ENCODE measurements at regions not wholly inside any gene's neighbourhood (a gene's known extent, or its start where the extent isn't known, plus 50 kb on each side); places are given as distances from the start of the nearest gene placed in this dataset.

- no peak overlapping the region for H3K27ac ChIP-seq (ENCODE audit: low read length)
- 39% methylated on average over 3 of the region's 5 CpGs for WGBS (ENCODE audit: insufficient coverage)
- H3K4me3 ChIP-seq (ENCODE audit: control insufficient read depth in 1 of 2, extremely low read depth in 1 of 2, low read length in 1 of 2): no peak overlapping the region
- Mint-ChIP-seq H3K36me3 (no peaks in the 10 kb centered on the region), H3K4me1 (no peaks in the 10 kb centered on the region), H3K4me3 (no peak overlapping the region), H3K9me3 (no peaks in the 10 kb centered on the region), H3K27me3 (no peaks in the 10 kb centered on the region), H3K27ac (no peak overlapping the region)
- no peaks in the 10 kb centered on the region for H3K27me3 ChIP-seq (replicated peaks in 1 of 2; ENCODE audit: control insufficient read depth in 2 of 2, extremely low read depth in 1 of 2, insufficient read depth in 2 of 2, low read length in 1 of 2)
- H3K36me3 ChIP-seq (ENCODE audit: control insufficient read depth in 2 of 2, extremely low read depth in 1 of 2, insufficient read depth in 1 of 2, low read length in 1 of 2): no peaks in the 10 kb centered on the region
- H3K9me3 ChIP-seq: no peaks in the 10 kb centered on the region
- H3K4me1 ChIP-seq (ENCODE audit: control insufficient read depth in 1 of 2, extremely low read depth in 1 of 2, insufficient read depth in 2 of 2, low read length in 2 of 2): no peaks in the 10 kb centered on the region
- no peak for ATAC-seq (replicated peaks in 1 of 4)
- CTCF ChIA-PET: no interaction called here
- POLR2A ChIA-PET: no interaction called here
- DNase-seq: no peak
Measured at GRCh38 chr4:171565130-171565788, 247.9 kb upstream of the GALNTL6 start.

- no peak overlapping the region for H3K27ac ChIP-seq (ENCODE audit: low read length)
- Mint-ChIP-seq H3K4me3 (no peak overlapping the region), H3K27ac (no peak overlapping the region), H3K36me3 (no peaks in the 10 kb centered on the region), H3K27me3 (no peaks in the 10 kb centered on the region), H3K9me3 (no peaks in the 10 kb centered on the region), H3K4me1 (no peaks in the 10 kb centered on the region)
- ATAC-seq (replicated peaks in 1 of 4) (no peak), DNase-seq (no peak)
- H3K4me1 ChIP-seq (ENCODE audit: control insufficient read depth in 1 of 2, extremely low read depth in 1 of 2, insufficient read depth in 2 of 2, low read length in 2 of 2): no peaks in the 10 kb centered on the region
- H3K9me3 ChIP-seq: no peaks in the 10 kb centered on the region
- ChIA-PET CTCF (no interaction called here), POLR2A (no interaction called here)
- WGBS (ENCODE audit: insufficient coverage): no CpG with 5 or more reads among the region's 1 CpG
- no peak overlapping the region for H3K4me3 ChIP-seq (ENCODE audit: control insufficient read depth in 1 of 2, extremely low read depth in 1 of 2, low read length in 1 of 2)
- no peaks in the 10 kb centered on the region for H3K36me3 ChIP-seq (ENCODE audit: control insufficient read depth in 2 of 2, extremely low read depth in 1 of 2, insufficient read depth in 1 of 2, low read length in 1 of 2)
- H3K27me3 ChIP-seq (replicated peaks in 1 of 2; ENCODE audit: control insufficient read depth in 2 of 2, extremely low read depth in 1 of 2, insufficient read depth in 2 of 2, low read length in 1 of 2): no peaks in the 10 kb centered on the region
Measured at GRCh38 chr4:171561419-171561818, 251.8 kb upstream of the GALNTL6 start.

GRCh38 chr4:171553961-171554360 lies 259.2 kb upstream of the GALNTL6 start:
- H3K9me3 ChIP-seq: no peaks in the 10 kb centered on the region
- H3K4me3 ChIP-seq (ENCODE audit: control insufficient read depth in 1 of 2, extremely low read depth in 1 of 2, low read length in 1 of 2): no peak overlapping the region
- Mint-ChIP-seq H3K9me3 (peaks cover 5 to 16% (median 6%) of the 10 kb centered on the region in 3 donors), H3K27me3 (no peaks in the 10 kb centered on the region), H3K36me3 (no peaks in the 10 kb centered on the region), H3K4me3 (no peak overlapping the region), H3K27ac (no peak overlapping the region), H3K4me1 (no peaks in the 10 kb centered on the region)
- no peak for DNase-seq
- no peaks in the 10 kb centered on the region for H3K36me3 ChIP-seq (ENCODE audit: control insufficient read depth in 2 of 2, extremely low read depth in 1 of 2, insufficient read depth in 1 of 2, low read length in 1 of 2)
- 88% methylated on average over 4 of the region's 5 CpGs for WGBS (ENCODE audit: insufficient coverage)
- no peaks in the 10 kb centered on the region for H3K27me3 ChIP-seq (replicated peaks in 1 of 2; ENCODE audit: control insufficient read depth in 2 of 2, extremely low read depth in 1 of 2, insufficient read depth in 2 of 2, low read length in 1 of 2)
- no peak overlapping the region for H3K27ac ChIP-seq (ENCODE audit: low read length)
- no peak for ATAC-seq (replicated peaks in 1 of 4)
- ChIA-PET POLR2A (no interaction called here), CTCF (no interaction called here)
- no peaks in the 10 kb centered on the region for H3K4me1 ChIP-seq (ENCODE audit: control insufficient read depth in 1 of 2, extremely low read depth in 1 of 2, insufficient read depth in 2 of 2, low read length in 2 of 2)

GRCh38 chr4:171542640-171543039 lies 270.6 kb upstream of the GALNTL6 start:
- Histone ChIP-seq H3K27ac (ENCODE audit: low read length) (no peak overlapping the region), H3K4me1 (ENCODE audit: control insufficient read depth in 1 of 2, extremely low read depth in 1 of 2, insufficient read depth in 2 of 2, low read length in 2 of 2) (no peaks in the 10 kb centered on the region), H3K4me3 (ENCODE audit: control insufficient read depth in 1 of 2, extremely low read depth in 1 of 2, low read length in 1 of 2) (no peak overlapping the region), H3K27me3 (replicated peaks in 1 of 2; ENCODE audit: control insufficient read depth in 2 of 2, extremely low read depth in 1 of 2, insufficient read depth in 2 of 2, low read length in 1 of 2) (no peaks in the 10 kb centered on the region), H3K9me3 (no peaks in the 10 kb centered on the region), H3K36me3 (ENCODE audit: control insufficient read depth in 2 of 2, extremely low read depth in 1 of 2, insufficient read depth in 1 of 2, low read length in 1 of 2) (no peaks in the 10 kb centered on the region)
- POLR2A ChIA-PET: no interaction called here
- Mint-ChIP-seq H3K4me1 (no peaks in the 10 kb centered on the region), H3K4me3 (no peak overlapping the region), H3K9me3 (peaks cover 11 to 21% (median 12%) of the 10 kb centered on the region in 3 donors), H3K36me3 (no peaks in the 10 kb centered on the region), H3K27me3 (no peaks in the 10 kb centered on the region), H3K27ac (no peak overlapping the region)
- CTCF ChIA-PET: no interaction called here
- WGBS (ENCODE audit: insufficient coverage): 83% methylated on average over 1 of the region's 2 CpGs
- no peak for ATAC-seq (replicated peaks in 1 of 4)
- no peak for DNase-seq

GRCh38 chr4:171538601-171539100 lies 274.6 kb upstream of the GALNTL6 start:
- H3K27me3 ChIP-seq (replicated peaks in 1 of 2; ENCODE audit: control insufficient read depth in 2 of 2, extremely low read depth in 1 of 2, insufficient read depth in 2 of 2, low read length in 1 of 2): no peaks in the 10 kb centered on the region
- Mint-ChIP-seq H3K9me3 (peaks cover 8 to 15% (median 13%) of the 10 kb centered on the region in 3 donors), H3K4me3 (no peak overlapping the region), H3K36me3 (no peaks in the 10 kb centered on the region), H3K27ac (no peak overlapping the region), H3K4me1 (no peaks in the 10 kb centered on the region), H3K27me3 (no peaks in the 10 kb centered on the region)
- ATAC-seq (replicated peaks in 1 of 4): no peak
- no peaks in the 10 kb centered on the region for H3K9me3 ChIP-seq
- H3K4me1 ChIP-seq (ENCODE audit: control insufficient read depth in 1 of 2, extremely low read depth in 1 of 2, insufficient read depth in 2 of 2, low read length in 2 of 2): no peaks in the 10 kb centered on the region
- WGBS (ENCODE audit: insufficient coverage): no CpG with 5 or more reads among the region's 1 CpG
- no peaks in the 10 kb centered on the region for H3K36me3 ChIP-seq (ENCODE audit: control insufficient read depth in 2 of 2, extremely low read depth in 1 of 2, insufficient read depth in 1 of 2, low read length in 1 of 2)
- no peak overlapping the region for H3K4me3 ChIP-seq (ENCODE audit: control insufficient read depth in 1 of 2, extremely low read depth in 1 of 2, low read length in 1 of 2)
- ChIA-PET POLR2A (interaction anchor here in 1 of 2 donors (0.6 kb wide), 1 partner anchor 17 kb away, joined by 10 read pairs; no protein-coding TSS in a partner anchor), CTCF (no interaction called here)
- no peak for DNase-seq
- H3K27ac ChIP-seq (ENCODE audit: low read length): no peak overlapping the region

GRCh38 chr4:171534391-171534790 lies 278.8 kb upstream of the GALNTL6 start:
- no peaks in the 10 kb centered on the region for H3K4me1 ChIP-seq (ENCODE audit: control insufficient read depth in 1 of 2, extremely low read depth in 1 of 2, insufficient read depth in 2 of 2, low read length in 2 of 2)
- no peak overlapping the region for H3K27ac ChIP-seq (ENCODE audit: low read length)
- Mint-ChIP-seq H3K36me3 (no peaks in the 10 kb centered on the region), H3K4me3 (no peak overlapping the region), H3K27ac (no peak overlapping the region), H3K27me3 (no peaks in the 10 kb centered on the region), H3K9me3 (peaks cover 9 to 14% (median 13%) of the 10 kb centered on the region in 3 donors), H3K4me1 (no peaks in the 10 kb centered on the region)
- WGBS (ENCODE audit: insufficient coverage): no CpG with 5 or more reads among the region's 1 CpG
- no peak for ATAC-seq (replicated peaks in 1 of 4)
- ChIA-PET POLR2A (no interaction called here), CTCF (no interaction called here)
- no peaks in the 10 kb centered on the region for H3K27me3 ChIP-seq (replicated peaks in 1 of 2; ENCODE audit: control insufficient read depth in 2 of 2, extremely low read depth in 1 of 2, insufficient read depth in 2 of 2, low read length in 1 of 2)
- no peaks in the 10 kb centered on the region for H3K9me3 ChIP-seq
- DNase-seq: no peak
- no peaks in the 10 kb centered on the region for H3K36me3 ChIP-seq (ENCODE audit: control insufficient read depth in 2 of 2, extremely low read depth in 1 of 2, insufficient read depth in 1 of 2, low read length in 1 of 2)
- no peak overlapping the region for H3K4me3 ChIP-seq (ENCODE audit: control insufficient read depth in 1 of 2, extremely low read depth in 1 of 2, low read length in 1 of 2)

- H3K4me1 Mint-ChIP-seq: no peaks in the 10 kb centered on the region
- no peaks in the 10 kb centered on the region for H3K27me3 Mint-ChIP-seq
- ChIA-PET POLR2A (no interaction called here), CTCF (no interaction called here)
- Histone ChIP-seq H3K4me3 (ENCODE audit: control insufficient read depth in 1 of 2, extremely low read depth in 1 of 2, low read length in 1 of 2) (no peak overlapping the region), H3K4me1 (ENCODE audit: control insufficient read depth in 1 of 2, extremely low read depth in 1 of 2, insufficient read depth in 2 of 2, low read length in 2 of 2) (no peaks in the 10 kb centered on the region), H3K27me3 (replicated peaks in 1 of 2; ENCODE audit: control insufficient read depth in 2 of 2, extremely low read depth in 1 of 2, insufficient read depth in 2 of 2, low read length in 1 of 2) (no peaks in the 10 kb centered on the region), H3K27ac (ENCODE audit: low read length) (no peak overlapping the region), H3K36me3 (ENCODE audit: control insufficient read depth in 2 of 2, extremely low read depth in 1 of 2, insufficient read depth in 1 of 2, low read length in 1 of 2) (no peaks in the 10 kb centered on the region), H3K9me3 (no peaks in the 10 kb centered on the region)
- no peak overlapping the region for H3K27ac Mint-ChIP-seq
- peaks cover 4 to 8% (median 7%) of the 10 kb centered on the region in 3 donors for H3K9me3 Mint-ChIP-seq
- DNase-seq: no peak
- no peaks in the 10 kb centered on the region for H3K36me3 Mint-ChIP-seq
- WGBS (ENCODE audit: insufficient coverage): 100% methylated on average over 1 of the region's 2 CpGs
- no peak overlapping the region for H3K4me3 Mint-ChIP-seq
- ATAC-seq (replicated peaks in 1 of 4): no peak
Measured at GRCh38 chr4:171532968-171533367, 280.2 kb upstream of the GALNTL6 start.

Measured in T-cell (primary cell).